ENCODE measurements at regions not wholly inside any gene's neighbourhood (a gene's known extent, or its start where the extent isn't known, plus 50 kb on each side); places are given as distances from the start of the nearest gene placed in this dataset.

- Histone ChIP-seq H3K9me3 (ENCODE audit: control insufficient read depth, insufficient read depth, low read length) (no peaks in the 10 kb centered on the region), H3K27ac (ENCODE audit: low read depth, low read length) (no peak overlapping the region), H3K27me3 (ENCODE audit: control insufficient read depth, insufficient read depth, low read length) (no peaks in the 10 kb centered on the region), H3K4me3 (ENCODE audit: low read depth, low read length) (no peak overlapping the region)
- ChIA-PET POLR2A (no interaction called here), CTCF (interaction anchor here (0.7 to 1.1 kb wide), 3 partner anchors 17 to 549 kb away, joined by 3 read pairs; no protein-coding TSS in a partner anchor)
- no peak for DNase-seq (ENCODE audit: low read depth, low spot score)
- no peak for TF ChIP-seq CTCF (IDR thresholded peaks at IDR 0.05; ENCODE audit: low read depth, low read length)
Measured at GRCh38 chr9:79151791-79152190, 420.0 kb upstream of the TLE4 start.

- Histone ChIP-seq H3K9me3 (ENCODE audit: control insufficient read depth, insufficient read depth, low read length) (no peaks in the 10 kb centered on the region), H3K4me3 (ENCODE audit: low read depth, low read length) (no peak overlapping the region), H3K27ac (ENCODE audit: low read depth, low read length) (no peak overlapping the region), H3K27me3 (ENCODE audit: control insufficient read depth, insufficient read depth, low read length) (no peaks in the 10 kb centered on the region)
- ChIA-PET CTCF (interaction anchor here (0.7 to 1.1 kb wide), 2 partner anchors 18 to 221 kb away, joined by 3 read pairs; no protein-coding TSS in a partner anchor), POLR2A (no interaction called here)
- no peak for TF ChIP-seq CTCF (IDR thresholded peaks at IDR 0.05; ENCODE audit: low read depth, low read length)
- DNase-seq (ENCODE audit: low read depth, low spot score), result no peak
Measured at GRCh38 chr9:79152306-79152705, 419.5 kb upstream of the TLE4 start.

GRCh38 chr9:79154806-79155205, 417.0 kb upstream of the TLE4 start:
- ChIA-PET CTCF (no interaction called here), POLR2A (no interaction called here)
- H3K27me3 ChIP-seq (ENCODE audit: control insufficient read depth, insufficient read depth, low read length), result no peaks in the 10 kb centered on the region
- no peak for TF ChIP-seq CTCF (IDR thresholded peaks at IDR 0.05; ENCODE audit: low read depth, low read length)
- DNase-seq (ENCODE audit: low read depth, low spot score), result no peak
- H3K27ac ChIP-seq (ENCODE audit: low read depth, low read length), result no peak overlapping the region
- H3K9me3 ChIP-seq (ENCODE audit: control insufficient read depth, insufficient read depth, low read length), result no peaks in the 10 kb centered on the region
- H3K4me3 ChIP-seq (ENCODE audit: low read depth, low read length), result no peak overlapping the region

GRCh38 chr9:79155308-79155707, 416.5 kb upstream of the TLE4 start:
- TF ChIP-seq CTCF (IDR thresholded peaks at IDR 0.05; ENCODE audit: low read depth, low read length), result no peak
- H3K4me3 ChIP-seq (ENCODE audit: low read depth, low read length), result no peak overlapping the region
- H3K27me3 ChIP-seq (ENCODE audit: control insufficient read depth, insufficient read depth, low read length), result no peaks in the 10 kb centered on the region
- no peak overlapping the region for H3K27ac ChIP-seq (ENCODE audit: low read depth, low read length)
- DNase-seq (ENCODE audit: low read depth, low spot score), result no peak
- CTCF ChIA-PET, result no interaction called here
- POLR2A ChIA-PET, result no interaction called here
- no peaks in the 10 kb centered on the region for H3K9me3 ChIP-seq (ENCODE audit: control insufficient read depth, insufficient read depth, low read length)

GRCh38 chr9:79163544-79163943, 408.2 kb upstream of the TLE4 start:
- DNase-seq (ENCODE audit: low read depth, low spot score), result no peak
- no peak overlapping the region for H3K4me3 ChIP-seq (ENCODE audit: low read depth, low read length)
- H3K27ac ChIP-seq (ENCODE audit: low read depth, low read length), result no peak overlapping the region
- no peaks in the 10 kb centered on the region for H3K27me3 ChIP-seq (ENCODE audit: control insufficient read depth, insufficient read depth, low read length)
- no peak for TF ChIP-seq CTCF (IDR thresholded peaks at IDR 0.05; ENCODE audit: low read depth, low read length)
- no peaks in the 10 kb centered on the region for H3K9me3 ChIP-seq (ENCODE audit: control insufficient read depth, insufficient read depth, low read length)
- ChIA-PET POLR2A (no interaction called here), CTCF (interaction anchor here (1.2 kb wide), 1 partner anchor 724 kb away, joined by 3 read pairs; no protein-coding TSS in a partner anchor)
